Ishikawa (cell line): ENCODE measurements at regions not wholly inside any gene's neighbourhood (a gene's known extent, or its start where the extent isn't known, plus 50 kb on each side); places are given as distances from the start of the nearest gene placed in this dataset.

Source experiments
- CEBPB ChIP-seq: IDR thresholded peaks from 2 replicates; pipeline ENCODE4 v1.6.1; 2012
- EGR1 ChIP-seq: IDR thresholded peaks from 2 replicates; pipeline ENCODE4 v1.6.1; 2012
- EP300 ChIP-seq: IDR thresholded peaks from 2 replicates; pipeline ENCODE4 v1.6.1; 2012; ENCODE audit warnings: borderline replicate concordance
- RAD21 ChIP-seq: IDR thresholded peaks from 2 replicates; pipeline ENCODE4 v1.6.1; 2012; ENCODE audit warnings: low read depth
- YY1 ChIP-seq: IDR thresholded peaks from 2 replicates; pipeline ENCODE4 v1.6.1; 2012; ENCODE audit warnings: low read depth
- TF ChIP-seq, protein P1 (sequence below): IDR thresholded peaks from 2 replicates; pipeline ENCODE4 v1.6.1; 2012; ENCODE audit warnings: low read depth, mild to moderate bottlenecking
- TF ChIP-seq, protein P2 (sequence below): IDR thresholded peaks from 2 replicates; pipeline ENCODE4 v1.6.1; 2012

GRCh38 chr6:138592749-138593123 lies 93.4 kb upstream of the NHSL1 start:
- TF ChIP-seq, protein P1, sequence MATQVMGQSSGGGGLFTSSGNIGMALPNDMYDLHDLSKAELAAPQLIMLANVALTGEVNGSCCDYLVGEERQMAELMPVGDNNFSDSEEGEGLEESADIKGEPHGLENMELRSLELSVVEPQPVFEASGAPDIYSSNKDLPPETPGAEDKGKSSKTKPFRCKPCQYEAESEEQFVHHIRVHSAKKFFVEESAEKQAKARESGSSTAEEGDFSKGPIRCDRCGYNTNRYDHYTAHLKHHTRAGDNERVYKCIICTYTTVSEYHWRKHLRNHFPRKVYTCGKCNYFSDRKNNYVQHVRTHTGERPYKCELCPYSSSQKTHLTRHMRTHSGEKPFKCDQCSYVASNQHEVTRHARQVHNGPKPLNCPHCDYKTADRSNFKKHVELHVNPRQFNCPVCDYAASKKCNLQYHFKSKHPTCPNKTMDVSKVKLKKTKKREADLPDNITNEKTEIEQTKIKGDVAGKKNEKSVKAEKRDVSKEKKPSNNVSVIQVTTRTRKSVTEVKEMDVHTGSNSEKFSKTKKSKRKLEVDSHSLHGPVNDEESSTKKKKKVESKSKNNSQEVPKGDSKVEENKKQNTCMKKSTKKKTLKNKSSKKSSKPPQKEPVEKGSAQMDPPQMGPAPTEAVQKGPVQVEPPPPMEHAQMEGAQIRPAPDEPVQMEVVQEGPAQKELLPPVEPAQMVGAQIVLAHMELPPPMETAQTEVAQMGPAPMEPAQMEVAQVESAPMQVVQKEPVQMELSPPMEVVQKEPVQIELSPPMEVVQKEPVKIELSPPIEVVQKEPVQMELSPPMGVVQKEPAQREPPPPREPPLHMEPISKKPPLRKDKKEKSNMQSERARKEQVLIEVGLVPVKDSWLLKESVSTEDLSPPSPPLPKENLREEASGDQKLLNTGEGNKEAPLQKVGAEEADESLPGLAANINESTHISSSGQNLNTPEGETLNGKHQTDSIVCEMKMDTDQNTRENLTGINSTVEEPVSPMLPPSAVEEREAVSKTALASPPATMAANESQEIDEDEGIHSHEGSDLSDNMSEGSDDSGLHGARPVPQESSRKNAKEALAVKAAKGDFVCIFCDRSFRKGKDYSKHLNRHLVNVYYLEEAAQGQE = no peak
- TF ChIP-seq CEBPB = no peak
- no peak for TF ChIP-seq EP300
- TF ChIP-seq YY1 = no peak
- TF ChIP-seq RAD21 = no peak
- TF ChIP-seq EGR1 = no peak
- TF ChIP-seq, protein P2, sequence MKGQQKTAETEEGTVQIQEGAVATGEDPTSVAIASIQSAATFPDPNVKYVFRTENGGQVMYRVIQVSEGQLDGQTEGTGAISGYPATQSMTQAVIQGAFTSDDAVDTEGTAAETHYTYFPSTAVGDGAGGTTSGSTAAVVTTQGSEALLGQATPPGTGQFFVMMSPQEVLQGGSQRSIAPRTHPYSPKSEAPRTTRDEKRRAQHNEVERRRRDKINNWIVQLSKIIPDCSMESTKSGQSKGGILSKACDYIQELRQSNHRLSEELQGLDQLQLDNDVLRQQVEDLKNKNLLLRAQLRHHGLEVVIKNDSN = no peak
